Keratinocyte (primary cell): ENCODE measurements at regions not wholly inside any gene's neighbourhood (a gene's known extent, or its start where the extent isn't known, plus 50 kb on each side); places are given as distances from the start of the nearest gene placed in this dataset.

Experiments used
- DNase-seq: peaks from one replicate; pipeline ENCODE4 v3.0.0-alpha.2; 2011; ENCODE audit warnings: low read depth, missing footprints, low spot score
- FAIRE-seq: peaks from 2 replicates; lab custom pipeline; 2011; peaks lifted over from hg19 to GRCh38; lab: Jason Lieb, UNC
- H2AFZ ChIP-seq: 2 replicates; pipeline ENCODE4 v1.6.0; 2012; ENCODE audit warnings: low read length, control low read depth, inconsistent platforms; ENCODE audit not compliant: control insufficient read depth
- H3K27ac ChIP-seq: 2 replicates; pipeline ENCODE4 v1.5.1; 2011; ENCODE audit warnings: low read length; ENCODE audit not compliant: control insufficient read depth, insufficient read depth
- H3K27me3 ChIP-seq: 3 replicates; pipeline ENCODE4 v1.6.0; 2011; ENCODE audit warnings: low read length; ENCODE audit not compliant: control insufficient read depth, insufficient read depth; ENCODE audit errors: extremely low read depth
- H3K36me3 ChIP-seq, 2 experiments: 2 replicates in 1 of 2; 3 replicates in 1 of 2; pipeline ENCODE4 v1.5.1; 2011; ENCODE audit warnings: low read length in 2 of 2, mild to moderate bottlenecking in 1 of 2; ENCODE audit not compliant: control insufficient read depth in 2 of 2, insufficient read depth in 2 of 2; ENCODE audit errors: extremely low read depth in 1 of 2
- H3K4me1 ChIP-seq: 3 replicates; pipeline ENCODE4 v1.5.1; 2011; ENCODE audit warnings: low read length; ENCODE audit not compliant: control insufficient read depth, insufficient read depth; ENCODE audit errors: extremely low read depth
- H3K4me2 ChIP-seq: 3 replicates; pipeline ENCODE4 v1.6.0; 2011; ENCODE audit warnings: low read depth, low read length; ENCODE audit not compliant: control insufficient read depth, insufficient read depth; ENCODE audit errors: extremely low read depth
- H3K4me3 ChIP-seq, 3 experiments: fragments of 200-600 bp in 1 of 3; sonication (generic) in 1 of 3; 2 replicates in 2 of 3; 3 replicates in 1 of 3; pipeline ENCODE4 v1.5.1; 2011 to 2016; ENCODE audit warnings: low read length in 3 of 3, mild to moderate bottlenecking in 3 of 3, control low read depth in 2 of 3, inconsistent platforms in 1 of 3, low read depth in 1 of 3, mixed read lengths in 1 of 3, mixed run types in 1 of 3, moderate library complexity in 1 of 3; ENCODE audit not compliant: control insufficient read depth in 2 of 3, insufficient read depth in 2 of 3; ENCODE audit errors: extremely low read depth in 1 of 3
- H3K79me2 ChIP-seq: 2 replicates; pipeline ENCODE4 v1.6.0; 2012; ENCODE audit warnings: low read length; ENCODE audit not compliant: control insufficient read depth, insufficient read depth
- H3K9ac ChIP-seq: 3 replicates; pipeline ENCODE4 v1.6.0; 2011; ENCODE audit warnings: low read length; ENCODE audit not compliant: control insufficient read depth, insufficient read depth; ENCODE audit errors: extremely low read depth
- H3K9me1 ChIP-seq: 3 replicates; pipeline ENCODE4 v1.6.0; 2011; ENCODE audit warnings: low read length; ENCODE audit not compliant: control insufficient read depth, insufficient read depth; ENCODE audit errors: extremely low read depth
- H3K9me3 ChIP-seq: 2 replicates; pipeline ENCODE4 v1.5.1; 2012; ENCODE audit warnings: low read depth, low read length; ENCODE audit not compliant: control insufficient read depth
- H4K20me1 ChIP-seq: 3 replicates; pipeline ENCODE4 v1.6.0; 2011; ENCODE audit warnings: low read length; ENCODE audit not compliant: control insufficient read depth, insufficient read depth; ENCODE audit errors: extremely low read depth
- CTCF ChIP-seq, 3 experiments: IDR thresholded peaks in 1 of 3; conservative IDR thresholded peaks in 1 of 3; optimal IDR thresholded peaks in 1 of 3; 2 replicates in 2 of 3; 3 replicates in 1 of 3; pipeline versions ENCODE3 to v1.5.1; 2011; ENCODE audit warnings: low read length in 3 of 3, mild to moderate bottlenecking in 3 of 3, moderate library complexity in 2 of 3, control low read depth in 1 of 3, inconsistent platforms in 1 of 3; ENCODE audit not compliant: insufficient read depth in 2 of 3; ENCODE audit errors: extremely low read depth in 1 of 3
- EZH2 ChIP-seq: IDR thresholded peaks from one replicate; pipeline ENCODE4 v1.6.1; 2012; ENCODE audit warnings: inconsistent platforms, mild to moderate bottlenecking, low read length, moderate library complexity
- dilution Hi-C: fragments of 300-500 bp; cut with MboI; formaldehyde crosslinking; loops from one replicate; pipeline ENCODE4 v1.7.0; 2020; ENCODE audit warnings: low sequenced_read_pairs; ENCODE audit not compliant: extremely low pct_ligation_motif_present

GRCh38 chr13:83471011-83471410, 411.3 kb downstream of the SLITRK1 start:
- FAIRE-seq (no peak), DNase-seq (no peak)
- dilution Hi-C loops: no loop called here
- no peaks in the 10 kb centered on the region for H3K4me1 ChIP-seq
- no peak overlapping the region for H2AFZ ChIP-seq
- TF ChIP-seq CTCF (optimal IDR thresholded peaks at IDR 0.05 in 1 of 3, IDR thresholded peaks at IDR 0.05 in 1 of 3, conservative IDR thresholded peaks at IDR 0.05 in 1 of 3; ENCODE audit: extremely low read depth in 1 of 3, insufficient read depth in 2 of 3, low read length in 3 of 3): no peak
- no peak for TF ChIP-seq EZH2
- H3K9me1 ChIP-seq: no peaks in the 10 kb centered on the region
- no peaks in the 10 kb centered on the region for H3K27me3 ChIP-seq
- no peak overlapping the region for H3K9ac ChIP-seq
- H3K9me3 ChIP-seq: no peaks in the 10 kb centered on the region
- H3K79me2 ChIP-seq: no peaks in the 10 kb centered on the region
- no peak overlapping the region for H3K4me2 ChIP-seq
- H3K36me3 ChIP-seq: no peaks in the 10 kb centered on the region
- no peak overlapping the region for H3K27ac ChIP-seq
- no peaks in the 10 kb centered on the region for H4K20me1 ChIP-seq
- no peak overlapping the region for H3K4me3 ChIP-seq

GRCh38 chr13:83470133-83470797, 412.0 kb downstream of the SLITRK1 start:
- Histone ChIP-seq H3K4me2 (no peak overlapping the region), H3K9ac (no peak overlapping the region), H3K79me2 (no peaks in the 10 kb centered on the region), H3K4me1 (no peaks in the 10 kb centered on the region), H4K20me1 (no peaks in the 10 kb centered on the region), H3K4me3 (no peak overlapping the region), H3K27me3 (no peaks in the 10 kb centered on the region), H3K36me3 (no peaks in the 10 kb centered on the region), H3K9me1 (no peaks in the 10 kb centered on the region), H3K27ac (no peak overlapping the region), H3K9me3 (no peaks in the 10 kb centered on the region), H2AFZ (no peak overlapping the region)
- dilution Hi-C loops: no loop called here
- DNase-seq (no peak), FAIRE-seq (no peak)
- no peak for TF ChIP-seq CTCF (optimal IDR thresholded peaks at IDR 0.05 in 1 of 3, IDR thresholded peaks at IDR 0.05 in 1 of 3, conservative IDR thresholded peaks at IDR 0.05 in 1 of 3; ENCODE audit: extremely low read depth in 1 of 3, insufficient read depth in 2 of 3, low read length in 3 of 3)
- TF ChIP-seq EZH2: no peak
